GM19397 (cell line): ENCODE measurements at regions not wholly inside any gene's neighbourhood (a gene's known extent, or its start where the extent isn't known, plus 50 kb on each side); places are given as distances from the start of the nearest gene placed in this dataset.
"Not testable (repeated sequence)": the region's sequence is repeated elsewhere in the genome, so short reads cannot be mapped to it uniquely, and the experiment has no call there.

Experiments
- ATAC-seq: cut with Tn5 transposase; IDR thresholded peaks from one replicate; pipeline ENCODE4 v1.9.1; 2021; ENCODE audit warnings: mild to moderate bottlenecking, moderate library complexity; ENCODE audit not compliant: unreplicated experiment

- ATAC-seq: no peak
Measured at GRCh38 chr10:131577178-131577555, 265.6 kb upstream of the TCERG1L start.

DNA sequence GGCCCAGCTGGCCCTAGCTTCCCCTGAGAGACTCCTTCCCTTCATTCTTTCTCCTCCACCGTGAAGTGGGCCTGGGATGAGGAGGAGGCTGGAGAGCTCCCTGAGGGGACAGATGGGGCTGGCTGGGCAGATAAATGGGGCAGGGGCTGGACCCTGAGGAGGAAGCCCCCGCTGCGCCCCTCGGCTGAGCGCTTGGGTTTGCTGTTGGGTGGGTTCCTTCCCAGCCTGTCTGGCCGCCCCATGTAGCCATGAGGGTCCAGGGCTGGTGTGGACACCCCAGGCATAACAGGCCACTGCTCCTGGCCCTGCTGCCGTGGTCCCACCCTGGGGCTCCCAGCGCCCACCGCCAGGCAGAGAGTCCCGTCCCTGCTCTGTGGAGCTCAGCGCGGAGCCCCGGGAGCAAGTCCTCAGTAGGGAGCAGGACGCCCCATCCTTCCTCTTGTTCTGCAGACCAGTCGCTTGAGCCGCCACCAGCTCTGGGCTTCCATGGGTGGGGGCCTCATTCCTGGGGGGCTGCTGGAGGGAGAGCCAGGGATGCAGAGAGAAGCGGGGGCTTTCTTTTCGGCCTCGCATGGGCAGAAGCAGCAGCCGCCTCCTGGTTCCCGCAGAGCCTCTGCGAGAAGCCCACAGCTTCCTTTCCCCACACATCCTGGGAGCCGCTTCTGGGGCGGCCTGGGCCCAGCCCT, 266.4 kb upstream of the TCERG1L start:
- no peak for ATAC-seq

DNA sequence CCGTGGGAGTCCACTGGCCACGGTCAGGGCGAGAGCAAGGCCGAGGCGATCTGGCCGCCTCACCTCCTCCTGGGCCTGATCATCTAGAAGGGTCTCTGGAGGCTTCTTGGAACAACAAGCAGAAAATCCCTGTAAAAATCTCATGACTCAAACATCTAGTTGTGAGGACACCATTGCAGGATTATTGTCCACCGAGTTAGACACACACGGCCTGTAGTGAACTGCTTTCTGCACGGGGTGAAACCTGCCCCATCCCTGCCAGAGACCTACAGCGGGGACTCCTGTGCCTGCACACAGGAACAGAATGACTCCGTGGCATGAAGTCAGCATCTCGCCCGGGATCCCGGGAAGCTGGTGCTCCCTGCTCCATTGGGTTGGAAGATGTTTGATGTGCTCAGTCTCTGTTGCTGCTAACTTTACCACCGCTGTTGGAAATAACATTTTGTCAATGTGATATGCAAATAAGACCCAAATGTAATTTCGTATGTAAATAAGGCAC, 267.0 kb upstream of the TCERG1L start:
- ATAC-seq: no peak

DNA sequence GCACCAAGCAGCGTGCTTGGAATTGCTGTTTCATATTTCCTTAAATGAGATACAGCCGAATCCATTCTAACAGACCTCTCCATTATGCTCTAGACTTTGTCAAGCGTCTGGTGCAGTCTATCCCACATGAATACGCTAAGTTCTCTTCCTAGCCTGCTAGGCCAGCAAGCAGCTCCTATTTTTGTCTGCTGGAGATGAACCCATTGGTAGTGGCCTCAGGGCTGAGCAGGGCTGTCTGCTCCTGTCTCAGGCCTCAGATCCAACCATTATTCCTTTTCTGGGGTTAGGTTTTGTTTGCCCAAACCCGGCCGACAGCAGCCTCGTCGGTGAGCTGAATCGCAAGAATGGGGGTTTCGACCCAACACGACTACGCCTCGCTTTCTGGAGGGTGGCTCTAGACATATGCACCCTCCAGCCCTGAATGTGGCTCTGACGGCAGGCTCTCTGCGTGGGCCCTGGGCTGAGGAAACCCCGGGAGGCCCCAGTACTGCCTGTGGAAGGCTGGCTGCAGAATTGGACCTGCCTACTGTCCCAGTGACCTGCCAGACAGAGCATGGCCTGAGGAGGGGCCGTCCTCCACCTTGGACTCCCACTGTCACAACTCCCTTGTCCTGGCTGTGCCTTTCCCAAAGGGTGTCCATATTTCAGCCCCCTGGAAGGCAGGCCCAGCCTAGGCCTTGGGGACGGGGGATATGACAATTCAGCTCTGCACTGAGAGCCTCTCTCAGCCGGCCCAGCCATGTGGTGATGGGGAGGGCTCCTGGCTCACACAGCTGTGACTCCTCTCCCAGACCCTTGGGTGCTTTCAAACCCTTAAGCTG, 267.9 kb upstream of the TCERG1L start:
- no peak for ATAC-seq

- ATAC-seq: no peak
Measured at GRCh38 chr10:131580076-131580652, 268.6 kb upstream of the TCERG1L start.

- ATAC-seq: no peak
Measured at GRCh38 chr10:131580674-131581073, 269.2 kb upstream of the TCERG1L start.

DNA sequence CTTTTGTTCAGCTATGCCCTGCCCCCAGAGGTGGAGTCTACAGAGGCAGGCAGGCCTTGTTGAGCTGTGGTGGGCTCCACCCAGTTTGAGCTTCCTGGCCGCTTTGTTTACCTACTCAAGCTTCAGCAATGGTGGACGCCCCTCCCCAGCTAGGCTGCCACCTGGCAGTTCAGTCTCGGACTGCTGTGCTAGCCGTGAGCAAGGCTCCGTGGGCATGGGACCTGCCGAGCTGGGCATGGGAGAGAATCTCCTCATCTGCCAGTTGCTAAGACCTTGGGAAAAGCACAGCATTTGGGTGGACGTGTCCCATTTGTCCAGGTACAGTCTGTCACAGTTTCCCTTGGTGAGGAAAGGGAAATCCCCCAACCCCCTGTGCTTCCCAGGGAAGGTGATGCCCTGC, 270.0 kb upstream of the TCERG1L start:
- not testable (repeated sequence) for ATAC-seq

- no peak for ATAC-seq
Measured at GRCh38 chr10:131584287-131584686, 272.8 kb upstream of the TCERG1L start.

DNA sequence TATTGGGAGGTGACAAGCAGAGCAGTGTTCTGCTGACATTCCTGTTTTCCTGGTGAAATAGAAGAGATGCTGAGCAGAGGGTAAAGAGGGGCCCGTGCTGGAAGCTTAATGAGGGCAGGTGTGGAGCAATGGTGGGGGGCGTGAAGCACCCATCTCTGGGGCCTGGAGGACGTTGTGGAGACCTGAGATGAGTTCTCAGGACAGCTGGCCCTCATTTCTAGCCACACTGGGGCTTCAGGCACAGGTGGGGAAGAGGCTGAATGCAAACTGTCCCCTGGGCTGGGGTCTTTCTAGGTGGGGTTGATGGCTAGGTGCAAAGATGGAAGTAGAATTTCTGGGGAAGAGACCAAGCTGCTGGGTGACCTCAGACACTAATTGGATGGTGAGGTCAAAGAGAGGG, 274.2 kb upstream of the TCERG1L start:
- ATAC-seq: no peak

DNA sequence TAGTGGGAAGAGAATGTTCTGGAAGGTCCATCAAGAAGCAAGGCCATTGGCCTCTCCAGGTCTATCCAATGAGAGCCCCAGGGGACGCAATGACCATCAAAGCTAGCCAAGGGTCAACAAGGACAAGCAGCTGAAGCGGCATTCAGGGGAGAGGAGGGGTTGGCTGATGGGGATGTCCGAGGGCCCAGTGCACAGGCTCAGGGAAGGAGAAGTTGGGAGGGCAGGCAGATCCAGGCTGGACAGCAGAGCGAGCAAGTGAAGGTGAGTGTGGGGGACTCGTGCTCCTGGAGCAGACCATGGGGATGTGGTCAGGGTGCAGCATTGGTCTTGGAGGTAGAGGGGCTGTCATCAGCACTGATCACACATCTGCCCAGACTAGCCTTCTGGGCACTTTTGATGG, 275.4 kb upstream of the TCERG1L start:
- no peak for ATAC-seq

DNA sequence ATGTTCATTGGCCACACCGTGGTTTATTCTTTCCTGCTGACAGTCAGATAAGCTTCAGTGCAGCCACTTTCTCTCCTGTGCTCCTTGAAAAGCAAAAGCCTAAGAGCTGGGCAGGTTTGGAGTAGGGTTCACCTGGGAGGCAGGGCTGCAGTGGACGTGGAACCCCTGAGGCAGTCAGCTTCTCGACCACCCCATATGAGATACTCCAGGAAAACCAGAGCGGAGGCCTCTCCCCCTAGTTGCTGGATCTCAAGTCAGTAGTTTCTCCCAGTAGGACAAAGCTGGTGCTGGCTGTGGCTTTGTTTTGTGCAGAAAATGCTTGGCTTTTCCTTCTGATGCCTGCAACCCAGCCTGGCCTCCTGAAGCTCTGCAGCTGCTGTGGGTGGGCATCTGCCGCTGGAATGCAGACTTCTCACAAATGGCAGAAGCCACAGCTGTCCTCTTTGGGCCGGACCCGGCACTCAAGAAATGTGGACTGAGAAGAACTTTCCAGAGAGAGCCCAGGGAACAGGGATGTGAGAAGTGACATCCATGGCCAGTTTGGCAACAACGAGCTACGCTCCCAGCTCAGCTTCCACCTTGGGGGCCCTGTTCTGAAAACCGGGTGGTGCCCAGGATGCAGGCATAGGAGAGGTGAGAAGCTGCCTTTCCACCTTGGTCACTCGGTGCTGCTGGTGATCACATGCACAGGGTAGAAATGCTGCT, 276.6 kb upstream of the TCERG1L start:
- ATAC-seq: no peak

DNA sequence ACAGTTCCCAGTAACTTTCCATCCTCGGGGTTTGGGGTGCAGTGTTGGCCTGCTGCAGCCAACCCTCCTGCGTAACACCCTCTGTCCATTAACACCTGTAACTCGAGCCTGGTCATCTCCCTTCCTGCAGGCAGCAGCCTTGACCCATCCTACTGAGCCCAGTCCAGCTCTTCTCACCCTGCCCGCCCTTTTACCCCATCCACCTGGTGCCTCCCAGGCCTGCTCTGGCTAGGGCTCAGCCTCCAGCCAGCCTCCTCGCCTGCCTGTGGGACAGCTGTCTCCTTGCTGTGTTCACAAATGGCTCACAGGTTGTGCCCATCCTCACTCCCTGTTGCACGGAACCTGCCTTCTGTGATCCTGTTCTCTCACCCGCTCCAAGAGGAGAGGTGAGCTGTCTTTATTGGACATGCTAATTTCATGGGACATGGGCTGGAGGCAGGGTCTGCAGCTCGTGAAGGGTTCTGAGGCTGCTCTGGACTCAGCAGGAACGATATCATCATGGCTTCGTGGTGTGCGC, 277.2 kb upstream of the TCERG1L start:
- no peak for ATAC-seq

GRCh38 chr10:131590567-131590966, 279.0 kb upstream of the TCERG1L start:
- ATAC-seq: no peak

DNA sequence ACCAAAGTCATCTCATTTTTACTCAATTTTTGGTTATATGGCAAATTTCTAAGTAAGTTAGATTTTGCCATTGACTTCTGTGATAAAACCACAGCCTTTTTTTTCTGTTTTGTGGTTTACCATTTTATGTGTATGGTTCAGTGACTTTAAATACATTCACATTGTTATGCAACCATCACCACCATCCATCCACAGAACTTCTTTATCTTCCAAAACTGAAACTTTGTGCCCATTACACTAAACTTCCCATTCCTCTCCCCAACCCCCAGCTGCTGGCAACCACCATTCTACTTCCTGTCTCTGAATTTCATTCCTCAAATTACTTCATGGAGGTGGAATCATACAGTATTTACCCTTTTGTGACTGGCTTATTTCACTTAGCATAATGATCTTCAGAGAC, 280.4 kb upstream of the TCERG1L start:
- ATAC-seq: no peak

- ATAC-seq: no peak
Measured at GRCh38 chr10:131609176-131609575, 291.6 kb upstream of the PPP2R2D start.

- ATAC-seq: no peak
Measured at GRCh38 chr10:131615150-131615549, 285.7 kb upstream of the PPP2R2D start.

- no peak for ATAC-seq
Measured at GRCh38 chr10:131616040-131616439, 284.8 kb upstream of the PPP2R2D start.

GRCh38 chr10:131617113-131617858, 283.5 kb upstream of the PPP2R2D start:
- ATAC-seq: no peak

- no peak for ATAC-seq
Measured at GRCh38 chr10:131618587-131619267, 282.1 kb upstream of the PPP2R2D start.

DNA sequence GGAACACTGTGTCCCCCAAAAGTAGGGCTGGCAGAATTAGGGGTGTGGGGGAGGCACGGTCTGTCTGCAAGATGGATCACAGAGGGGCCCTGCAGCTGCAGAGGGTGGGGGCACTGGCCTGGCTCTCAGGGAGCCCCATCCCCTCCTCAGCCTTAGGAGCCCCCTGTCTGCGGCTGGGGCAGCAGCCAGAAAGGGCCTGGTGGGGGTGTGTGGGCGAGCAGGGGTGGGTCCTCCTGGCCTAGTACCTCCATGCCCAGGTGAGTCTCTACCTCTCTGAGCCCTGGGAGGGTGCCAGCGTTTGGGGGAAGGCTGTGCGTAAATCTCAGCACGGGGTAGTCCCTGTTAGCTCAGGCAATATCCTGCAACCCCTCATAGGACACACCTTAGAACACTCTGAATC, 280.5 kb upstream of the PPP2R2D start:
- ATAC-seq: no peak
